ENCODE measurements at regions not wholly inside any gene's neighbourhood (a gene's known extent, or its start where the extent isn't known, plus 50 kb on each side); places are given as distances from the start of the nearest gene placed in this dataset.

- TF ChIP-seq CTCF (IDR thresholded peaks at IDR 0.05) (no peak), ZFX (IDR thresholded peaks at IDR 0.05; ENCODE audit: borderline replicate concordance) (no peak)
These were observed 116.5 kb upstream of the FAM174B start for GRCh38 chr15:92772061-92772460.

Measured in 22Rv1 (cell line).